ENCODE measurements at regions not wholly inside any gene's neighbourhood (a gene's known extent, or its start where the extent isn't known, plus 50 kb on each side); places are given as distances from the start of the nearest gene placed in this dataset.
A peak's percentile ranks its signal among the peaks of the same experiment; 100 is the strongest.

- in situ Hi-C loops (cut with HindIII; ENCODE audit: low sequenced_read_pairs), result no loop called here
- no peak for DNase-seq (ENCODE audit: low spot score)
Observed at GRCh38 chr6:40280231-40280630, 306.9 kb downstream of the LRFN2 start.

- in situ Hi-C loops (cut with HindIII; ENCODE audit: low sequenced_read_pairs), result no loop called here
- no peak for DNase-seq (ENCODE audit: low spot score)
Observed at GRCh38 chr6:40276141-40276540, 311.0 kb downstream of the LRFN2 start.

DNA sequence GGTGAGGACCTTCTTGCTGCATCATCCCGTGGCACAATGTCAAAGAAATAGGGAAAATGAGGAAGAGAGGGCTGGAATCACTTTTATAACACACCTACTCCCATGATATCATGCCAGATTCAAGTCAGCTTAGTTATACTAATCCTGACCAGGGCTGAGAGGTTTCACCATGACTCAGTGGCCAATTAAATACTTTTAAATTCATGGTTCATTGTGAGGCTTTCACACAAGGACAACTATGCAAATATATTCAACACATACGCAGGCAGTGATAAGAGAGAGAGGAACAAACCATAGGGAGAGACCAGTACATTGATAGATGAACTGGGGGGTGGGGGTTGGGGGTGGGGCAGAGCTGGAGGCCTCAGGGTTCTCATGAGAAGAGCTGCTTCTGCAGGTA is 313.1 kb downstream of the LRFN2 start:
- no peak for DNase-seq (ENCODE audit: low spot score)
- in situ Hi-C loops (cut with HindIII; ENCODE audit: low sequenced_read_pairs), result no loop called here

DNA sequence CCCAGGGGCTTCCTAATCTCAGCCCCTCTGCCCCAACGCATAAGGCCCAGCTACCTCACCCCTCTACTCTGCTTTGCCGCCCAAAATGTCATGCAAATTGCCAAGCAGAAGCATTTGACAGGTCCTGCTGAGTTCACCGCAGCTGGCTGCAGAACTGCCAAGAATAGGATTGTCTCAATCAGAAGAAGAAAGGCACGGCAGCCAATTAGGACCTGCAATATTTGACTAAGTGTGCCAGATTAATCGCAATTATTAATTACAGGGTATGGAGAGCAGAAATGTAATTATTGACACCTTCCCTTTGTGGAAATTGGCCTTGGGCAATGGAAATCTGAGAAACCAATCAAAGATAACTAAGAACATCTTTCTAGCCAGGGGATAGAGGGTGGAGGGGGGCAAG is 318.6 kb downstream of the LRFN2 start:
- no peak for DNase-seq (ENCODE audit: low spot score)
- in situ Hi-C loops (cut with HindIII; ENCODE audit: low sequenced_read_pairs), result no loop called here

- DNase-seq (ENCODE audit: low spot score), result no peak
Observed at GRCh38 chr6:40268166-40268565, 319.0 kb downstream of the LRFN2 start.

DNA sequence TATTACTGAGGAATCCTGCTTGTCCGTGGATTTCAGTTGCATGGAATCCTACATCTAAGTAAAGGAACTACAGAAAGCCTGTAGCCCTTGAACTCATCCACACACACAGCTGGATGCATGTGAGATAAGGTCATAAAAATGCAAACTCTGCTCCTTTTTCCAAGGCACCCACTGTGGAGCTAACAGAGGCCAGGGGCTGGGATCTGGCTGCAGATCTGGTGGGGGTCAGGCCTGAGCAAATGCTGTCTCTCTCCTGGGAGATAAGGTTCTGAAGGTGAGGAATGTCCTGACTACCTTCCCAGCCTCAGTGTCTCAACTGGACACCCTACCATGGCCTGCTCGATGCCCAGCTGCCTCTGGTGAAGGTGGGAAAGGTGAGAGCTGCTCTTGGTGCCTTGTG is 321.5 kb downstream of the LRFN2 start:
- no peak for DNase-seq (ENCODE audit: low spot score)
- in situ Hi-C loops (cut with HindIII; ENCODE audit: low sequenced_read_pairs), result no loop called here

More at GRCh38 chr6:40268166-40268565, 319.0 kb downstream of the LRFN2 start:
- in situ Hi-C loops (cut with HindIII; ENCODE audit: low sequenced_read_pairs), result no loop called here

- DNase-seq (ENCODE audit: low spot score), result no peak
- in situ Hi-C loops (cut with HindIII; ENCODE audit: low sequenced_read_pairs), result no loop called here
Observed at GRCh38 chr6:40263970-40264369, 323.2 kb downstream of the LRFN2 start.

GRCh38 chr6:40262363-40262762 is 324.8 kb downstream of the LRFN2 start:
- DNase-seq (ENCODE audit: low spot score), result no peak
- in situ Hi-C loops (cut with HindIII; ENCODE audit: low sequenced_read_pairs), result no loop called here

DNA sequence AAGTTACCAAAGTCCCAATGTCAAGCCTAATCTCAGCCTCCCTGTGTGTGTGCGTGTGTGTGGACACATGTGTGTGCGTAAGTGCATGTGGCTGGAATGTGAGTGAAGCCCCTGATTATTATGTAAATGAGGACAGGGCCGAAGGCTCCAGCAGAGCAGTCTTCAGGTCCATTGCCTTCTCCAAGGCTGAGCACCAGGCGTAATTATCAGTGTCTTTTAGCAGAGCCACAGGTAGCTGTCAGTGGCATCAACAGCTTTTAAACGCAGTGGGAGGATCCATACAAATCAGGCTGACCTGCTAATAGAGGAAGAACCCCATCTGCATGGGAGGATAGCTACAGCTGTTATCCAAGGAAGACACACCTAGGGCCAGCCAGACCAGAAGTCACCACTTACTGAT is 324.3 kb upstream of the MOCS1 start:
- no peak for DNase-seq (ENCODE audit: low spot score)
- in situ Hi-C loops (cut with HindIII; ENCODE audit: low sequenced_read_pairs), result no loop called here

DNA sequence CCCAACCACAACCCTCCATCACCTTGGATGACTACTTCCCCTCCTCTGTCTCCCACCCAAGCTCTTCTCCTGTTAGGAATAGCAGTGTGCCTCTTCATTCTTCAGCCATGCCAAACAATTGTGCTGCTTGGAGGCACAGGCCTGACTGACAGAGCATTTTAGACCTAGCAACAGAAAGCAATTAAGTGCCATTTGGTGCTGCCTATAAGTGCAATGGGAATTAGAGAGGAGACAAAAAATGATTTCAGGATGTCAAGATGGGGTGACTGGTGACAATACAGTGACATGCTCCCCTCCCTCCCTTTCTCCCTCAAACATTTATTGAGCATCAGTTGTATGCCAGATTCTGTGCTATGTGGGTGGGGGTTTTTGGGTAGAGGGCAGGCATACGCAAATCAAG is 322.6 kb upstream of the MOCS1 start:
- DNase-seq (ENCODE audit: low spot score), result no peak
- in situ Hi-C loops (cut with HindIII; ENCODE audit: low sequenced_read_pairs), result no loop called here

GRCh38 chr6:40256224-40256623 is 322.0 kb upstream of the MOCS1 start:
- in situ Hi-C loops (cut with HindIII; ENCODE audit: low sequenced_read_pairs), result no loop called here
- DNase-seq (ENCODE audit: low spot score), result no peak

- no peak for DNase-seq (ENCODE audit: low spot score)
- in situ Hi-C loops (cut with HindIII; ENCODE audit: low sequenced_read_pairs), result no loop called here
Observed at GRCh38 chr6:40253420-40253819, 319.2 kb upstream of the MOCS1 start.

GRCh38 chr6:40252531-40253258 is 318.4 kb upstream of the MOCS1 start:
- DNase-seq (ENCODE audit: low spot score), result no peak
- in situ Hi-C loops (cut with HindIII; ENCODE audit: low sequenced_read_pairs), result no loop called here

GRCh38 chr6:40251637-40252300 is 317.5 kb upstream of the MOCS1 start:
- in situ Hi-C loops (cut with HindIII; ENCODE audit: low sequenced_read_pairs), result no loop called here
- DNase-seq (ENCODE audit: low spot score), result peak; percentile 80

GRCh38 chr6:40249935-40250334 is 315.7 kb upstream of the MOCS1 start:
- DNase-seq (ENCODE audit: low spot score), result no peak
- in situ Hi-C loops (cut with HindIII; ENCODE audit: low sequenced_read_pairs), result no loop called here

- DNase-seq (ENCODE audit: low spot score), result peak; percentile 33
- in situ Hi-C loops (cut with HindIII; ENCODE audit: low sequenced_read_pairs), result no loop called here
Observed at GRCh38 chr6:40247516-40248115, 313.4 kb upstream of the MOCS1 start.

DNA sequence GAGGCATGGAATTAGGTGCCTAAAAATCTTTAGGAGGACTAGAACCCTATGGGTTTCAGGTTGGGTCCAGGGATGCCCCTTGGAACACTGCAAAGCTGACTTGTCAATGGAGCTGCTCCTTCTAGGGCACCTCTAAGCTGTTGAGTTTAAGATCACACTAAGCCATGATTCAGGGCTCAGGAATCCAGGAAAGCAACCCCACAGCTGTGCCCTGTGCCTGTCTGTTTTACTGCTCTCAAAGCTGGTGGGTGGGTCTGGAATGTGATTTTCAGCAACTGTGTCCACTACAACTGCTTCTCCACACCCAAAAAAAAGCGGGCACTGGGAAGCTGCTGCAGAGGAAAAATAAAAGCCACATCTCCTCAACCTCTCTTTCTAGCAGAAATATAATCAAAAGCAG is 310.4 kb upstream of the MOCS1 start:
- DNase-seq (ENCODE audit: low spot score), result no peak
- in situ Hi-C loops (cut with HindIII; ENCODE audit: low sequenced_read_pairs), result no loop called here

DNA sequence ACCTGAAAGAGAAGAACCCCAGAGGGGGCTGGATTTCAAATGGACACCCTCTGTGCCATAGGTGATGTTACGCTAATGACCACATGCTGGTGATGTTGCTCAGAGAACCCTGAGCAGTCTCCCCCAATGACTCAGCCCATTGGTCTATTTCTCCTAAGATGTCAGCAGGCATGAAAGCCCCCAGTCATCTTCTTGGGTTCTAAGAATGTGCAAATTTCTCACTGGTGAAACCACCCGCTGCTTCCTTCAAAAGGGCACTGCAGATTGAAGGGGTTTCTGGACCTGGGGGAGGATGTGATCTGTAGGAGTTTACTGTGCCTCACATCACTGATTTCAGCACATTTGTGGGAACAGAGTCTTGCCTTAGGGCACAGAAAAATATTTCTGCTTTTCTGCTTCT is 298.4 kb upstream of the MOCS1 start:
- in situ Hi-C loops (cut with HindIII; ENCODE audit: low sequenced_read_pairs), result no loop called here
- DNase-seq (ENCODE audit: low spot score), result no peak

GRCh38 chr6:40227735-40228134 is 293.5 kb upstream of the MOCS1 start:
- in situ Hi-C loops (cut with HindIII; ENCODE audit: low sequenced_read_pairs), result no loop called here

GRCh38 chr6:40222354-40222753 is 288.1 kb upstream of the MOCS1 start:
- DNase-seq (ENCODE audit: low spot score), result no peak
- in situ Hi-C loops (cut with HindIII; ENCODE audit: low sequenced_read_pairs), result no loop called here

More at GRCh38 chr6:40227735-40228134, 293.5 kb upstream of the MOCS1 start:
- DNase-seq (ENCODE audit: low spot score), result no peak

DNA sequence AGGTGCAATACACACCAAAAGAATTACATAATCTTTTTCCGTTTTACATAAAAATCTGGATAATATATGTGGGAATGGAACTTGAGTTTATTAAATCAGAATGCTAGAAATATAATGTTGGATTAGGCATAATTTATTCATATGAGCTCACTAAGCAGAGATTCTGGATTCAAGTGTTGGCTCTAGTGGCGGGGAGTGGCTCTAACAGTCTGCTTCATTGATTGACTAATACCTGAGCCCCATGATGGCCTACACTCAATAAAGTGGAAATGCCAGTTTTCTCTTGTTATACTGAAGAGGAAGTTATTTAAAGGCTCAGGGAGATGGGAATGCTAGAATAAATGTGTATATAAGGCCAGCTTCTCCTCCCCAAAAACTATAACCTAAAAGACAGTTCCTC is 285.5 kb upstream of the MOCS1 start:
- in situ Hi-C loops (cut with HindIII; ENCODE audit: low sequenced_read_pairs), result no loop called here

More for the DNA sequence above, 285.5 kb upstream of the MOCS1 start:
- no peak for DNase-seq (ENCODE audit: low spot score)
